ENCODE measurements at regions not wholly inside any gene's neighbourhood (a gene's known extent, or its start where the extent isn't known, plus 50 kb on each side); places are given as distances from the start of the nearest gene placed in this dataset.
A peak's percentile ranks its signal among the peaks of the same experiment; 100 is the strongest.
"Not testable (repeated sequence)": the region's sequence is repeated elsewhere in the genome, so short reads cannot be mapped to it uniquely, and the experiment has no call there.

- no peak for DNase-seq (ENCODE audit: low spot score)
Observed at GRCh38 chr2:203629699-203630098, 76.7 kb upstream of the CD28 start.

GRCh38 chr2:203631068-203631757 lies 75.2 kb upstream of the CD28 start:
- no peak for DNase-seq (ENCODE audit: low spot score)

- no peak for DNase-seq (ENCODE audit: low spot score)
Observed at GRCh38 chr2:203636588-203637470, 69.6 kb upstream of the CD28 start.

GRCh38 chr2:203637471-203638167 lies 68.8 kb upstream of the CD28 start:
- DNase-seq (ENCODE audit: low spot score), result no peak

GRCh38 chr2:203641865-203642264 lies 64.6 kb upstream of the CD28 start:
- DNase-seq (ENCODE audit: low spot score), result not testable (repeated sequence)

- not testable (repeated sequence) for DNase-seq (ENCODE audit: low spot score)
Observed at GRCh38 chr2:203642841-203643240, 63.6 kb upstream of the CD28 start.

GRCh38 chr2:203645831-203646230 lies 60.6 kb upstream of the CD28 start:
- no peak for DNase-seq (ENCODE audit: low spot score)

- DNase-seq (ENCODE audit: low spot score), result no peak
Observed at GRCh38 chr2:203646266-203646864, 60.1 kb upstream of the CD28 start.

GRCh38 chr2:203646961-203647360 lies 59.5 kb upstream of the CD28 start:
- DNase-seq (ENCODE audit: low spot score), result no peak

- DNase-seq (ENCODE audit: low spot score), result no peak
Observed at GRCh38 chr2:203647579-203647978, 58.9 kb upstream of the CD28 start.

GRCh38 chr2:203648273-203648672 lies 58.2 kb upstream of the CD28 start:
- no peak for DNase-seq (ENCODE audit: low spot score)

GRCh38 chr2:203649176-203649814 lies 57.1 kb upstream of the CD28 start:
- DNase-seq (ENCODE audit: low spot score), result no peak

- peak; percentile 56 for DNase-seq (ENCODE audit: low spot score)
Observed at GRCh38 chr2:203650860-203651613, 55.4 kb upstream of the CD28 start.

GRCh38 chr2:203651621-203652020 lies 54.8 kb upstream of the CD28 start:
- no peak for DNase-seq (ENCODE audit: low spot score)

- DNase-seq (ENCODE audit: low spot score), result no peak
Observed at GRCh38 chr2:203654826-203655225, 51.6 kb upstream of the CD28 start.

- DNase-seq (ENCODE audit: low spot score), result no peak
Observed at GRCh38 chr2:203656522-203657287, 49.7 kb upstream of the CD28 start.
